ENCODE measurements at regions not wholly inside any gene's neighbourhood (a gene's known extent, or its start where the extent isn't known, plus 50 kb on each side); places are given as distances from the start of the nearest gene placed in this dataset.

DNA sequence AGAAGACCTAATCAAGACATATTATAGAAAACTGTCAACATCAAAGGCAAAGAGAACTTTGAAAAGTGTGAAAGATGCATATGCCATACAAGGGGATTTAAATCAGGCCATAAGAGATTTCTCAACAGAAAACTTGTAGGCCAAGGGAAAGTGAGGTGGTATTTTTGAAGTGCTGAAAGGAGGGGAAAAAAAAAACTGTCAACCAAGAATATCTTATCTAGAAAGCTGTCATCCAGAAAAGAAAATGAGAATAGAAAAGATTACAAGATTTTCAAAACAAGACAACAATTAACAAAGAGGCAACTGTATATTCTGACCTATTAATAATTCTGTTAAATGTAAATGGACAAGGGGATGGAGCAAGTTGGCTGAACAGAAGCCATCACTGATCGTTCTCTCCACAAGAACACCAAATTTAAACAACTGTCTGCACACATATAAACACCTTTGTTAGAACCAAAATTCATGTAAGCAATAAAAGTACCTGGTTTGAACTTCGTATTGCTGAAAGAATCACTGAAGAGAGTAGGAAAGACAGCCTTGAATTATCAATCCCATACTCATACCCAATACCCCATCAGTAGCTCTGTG is 880.1 kb upstream of the PCDH9 start:
- H3K9me3 ChIP-seq (ENCODE audit: control insufficient read depth, insufficient read depth, low read length), result peaks cover 4% of the 10 kb centered on the region; the same call in 1 of the 2 replicates
- no peaks in the 10 kb centered on the region for H3K79me2 ChIP-seq (ENCODE audit: control insufficient read depth, low read length)
- no peaks in the 10 kb centered on the region for H3K4me1 ChIP-seq (ENCODE audit: control insufficient read depth, low read length)
- H4K20me1 ChIP-seq (ENCODE audit: control insufficient read depth, insufficient read depth, low read depth, low read length), result no peaks in the 10 kb centered on the region
- no peaks in the 10 kb centered on the region for H3K27me3 ChIP-seq (ENCODE audit: control insufficient read depth, low read length)
- no peak overlapping the region for H3K4me2 ChIP-seq (ENCODE audit: low read length)
- TF ChIP-seq EZH2phosphoT487 (IDR thresholded peaks at IDR 0.05; ENCODE audit: borderline replicate concordance, low read length), result no peak
- TF ChIP-seq, protein P1, sequence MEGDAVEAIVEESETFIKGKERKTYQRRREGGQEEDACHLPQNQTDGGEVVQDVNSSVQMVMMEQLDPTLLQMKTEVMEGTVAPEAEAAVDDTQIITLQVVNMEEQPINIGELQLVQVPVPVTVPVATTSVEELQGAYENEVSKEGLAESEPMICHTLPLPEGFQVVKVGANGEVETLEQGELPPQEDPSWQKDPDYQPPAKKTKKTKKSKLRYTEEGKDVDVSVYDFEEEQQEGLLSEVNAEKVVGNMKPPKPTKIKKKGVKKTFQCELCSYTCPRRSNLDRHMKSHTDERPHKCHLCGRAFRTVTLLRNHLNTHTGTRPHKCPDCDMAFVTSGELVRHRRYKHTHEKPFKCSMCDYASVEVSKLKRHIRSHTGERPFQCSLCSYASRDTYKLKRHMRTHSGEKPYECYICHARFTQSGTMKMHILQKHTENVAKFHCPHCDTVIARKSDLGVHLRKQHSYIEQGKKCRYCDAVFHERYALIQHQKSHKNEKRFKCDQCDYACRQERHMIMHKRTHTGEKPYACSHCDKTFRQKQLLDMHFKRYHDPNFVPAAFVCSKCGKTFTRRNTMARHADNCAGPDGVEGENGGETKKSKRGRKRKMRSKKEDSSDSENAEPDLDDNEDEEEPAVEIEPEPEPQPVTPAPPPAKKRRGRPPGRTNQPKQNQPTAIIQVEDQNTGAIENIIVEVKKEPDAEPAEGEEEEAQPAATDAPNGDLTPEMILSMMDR (IDR thresholded peaks at IDR 0.05; ENCODE audit: low read depth, low read length, poor library complexity, severe bottlenecking), result no peak
- no peaks in the 10 kb centered on the region for H3K36me3 ChIP-seq (ENCODE audit: control insufficient read depth, low read length)
- H3F3A ChIP-seq (ENCODE audit: control insufficient read depth, insufficient read depth), result no peaks in the 10 kb centered on the region
- H3K9me2 ChIP-seq (replicated peaks; ENCODE audit: control insufficient read depth, low read length), result no peaks in the 10 kb centered on the region; the same call in 1 of the 2 replicates
- no peak overlapping the region for H3K27ac ChIP-seq (ENCODE audit: low read depth, low read length)
- H3K4me3 ChIP-seq (ENCODE audit: low read length), result no peak overlapping the region

DNA sequence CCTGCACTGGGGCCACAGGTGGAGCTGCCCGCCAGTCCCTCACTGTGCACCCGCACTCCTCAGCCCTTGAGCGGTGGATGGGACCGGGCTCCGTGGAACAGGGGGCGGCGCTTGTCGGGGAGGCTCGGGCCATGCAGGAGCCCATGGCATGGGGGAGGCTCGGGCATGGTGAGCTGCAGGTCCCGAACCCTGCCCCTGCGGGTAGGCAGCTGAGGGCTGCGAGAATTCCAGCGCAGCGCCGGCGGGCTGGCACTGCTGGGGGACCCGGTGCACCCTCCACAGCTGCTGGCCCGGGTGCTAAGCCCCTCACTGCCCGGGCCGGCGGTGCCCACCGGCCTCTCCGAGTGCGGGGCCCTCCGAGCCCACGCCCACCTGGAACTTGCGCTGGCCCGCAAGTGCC is 877.5 kb upstream of the PCDH9 start:
- no peaks in the 10 kb centered on the region for H3K27me3 ChIP-seq (ENCODE audit: control insufficient read depth, low read length)
- H3K4me3 ChIP-seq (ENCODE audit: low read length), result no peak overlapping the region
- no peaks in the 10 kb centered on the region for H3K36me3 ChIP-seq (ENCODE audit: control insufficient read depth, low read length)
- no peaks in the 10 kb centered on the region for H4K20me1 ChIP-seq (ENCODE audit: control insufficient read depth, insufficient read depth, low read depth, low read length)
- H3K9me3 ChIP-seq (ENCODE audit: control insufficient read depth, insufficient read depth, low read length), result peaks cover 4% of the 10 kb centered on the region; the same call in 1 of the 2 replicates
- H3F3A ChIP-seq (ENCODE audit: control insufficient read depth, insufficient read depth), result no peaks in the 10 kb centered on the region
- no peaks in the 10 kb centered on the region for H3K79me2 ChIP-seq (ENCODE audit: control insufficient read depth, low read length)
- H3K27ac ChIP-seq (ENCODE audit: low read depth, low read length), result no peak overlapping the region
- H3K4me1 ChIP-seq (ENCODE audit: control insufficient read depth, low read length), result no peaks in the 10 kb centered on the region
- H3K9me2 ChIP-seq (replicated peaks; ENCODE audit: control insufficient read depth, low read length), result no peaks in the 10 kb centered on the region
- no peak overlapping the region for H3K4me2 ChIP-seq (ENCODE audit: low read length)
- TF ChIP-seq, protein P1 (IDR thresholded peaks at IDR 0.05; ENCODE audit: low read depth, low read length, poor library complexity, severe bottlenecking), result no peak
- no peak for TF ChIP-seq EZH2phosphoT487 (IDR thresholded peaks at IDR 0.05; ENCODE audit: borderline replicate concordance, low read length)

DNA sequence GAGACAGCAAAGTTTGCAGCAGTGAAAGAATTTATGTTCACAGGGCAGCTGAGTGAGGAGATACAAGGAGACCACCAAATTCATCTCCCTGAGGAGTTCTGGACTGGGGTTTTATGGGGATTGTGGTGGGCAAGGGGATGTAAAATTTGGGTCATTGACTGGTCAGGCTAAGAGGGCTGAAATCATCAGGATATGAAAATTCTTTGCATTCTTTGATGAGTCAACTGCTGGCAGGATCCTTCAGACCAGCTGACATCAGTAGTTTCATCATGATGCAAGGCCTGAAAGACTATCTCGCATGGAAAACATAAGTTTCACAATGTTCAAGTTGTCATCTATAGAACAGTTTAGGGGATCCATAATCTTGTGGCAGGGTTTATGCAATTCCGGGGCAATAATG is 869.5 kb upstream of the PCDH9 start:
- Histone ChIP-seq H3K9me3 (ENCODE audit: control insufficient read depth, insufficient read depth, low read length) (no peaks in the 10 kb centered on the region), H4K20me1 (ENCODE audit: control insufficient read depth, insufficient read depth, low read depth, low read length) (no peaks in the 10 kb centered on the region), H3K4me3 (ENCODE audit: low read length) (no peak overlapping the region), H3F3A (ENCODE audit: control insufficient read depth, insufficient read depth) (no peaks in the 10 kb centered on the region), H3K27me3 (ENCODE audit: control insufficient read depth, low read length) (no peaks in the 10 kb centered on the region), H3K36me3 (ENCODE audit: control insufficient read depth, low read length) (no peaks in the 10 kb centered on the region), H3K4me1 (ENCODE audit: control insufficient read depth, low read length) (no peaks in the 10 kb centered on the region), H3K4me2 (ENCODE audit: low read length) (no peak overlapping the region), H3K9me2 (replicated peaks; ENCODE audit: control insufficient read depth, low read length) (no peaks in the 10 kb centered on the region), H3K79me2 (ENCODE audit: control insufficient read depth, low read length) (no peaks in the 10 kb centered on the region), H3K27ac (ENCODE audit: low read depth, low read length) (no peak overlapping the region)
- TF ChIP-seq EZH2phosphoT487 (IDR thresholded peaks at IDR 0.05; ENCODE audit: borderline replicate concordance, low read length), result no peak
- TF ChIP-seq, protein P1 (IDR thresholded peaks at IDR 0.05; ENCODE audit: low read depth, low read length, poor library complexity, severe bottlenecking), result no peak

All from DOHH2 (cell line).